ENCODE measurements at regions not wholly inside any gene's neighbourhood (a gene's known extent, or its start where the extent isn't known, plus 50 kb on each side); places are given as distances from the start of the nearest gene placed in this dataset. TPM values are rescaled to one million over a fixed set of nuclear protein-coding genes. Genes with fewer than 3 reads are reported as not detected.

- H3K9me3 ChIP-seq (ENCODE audit: control insufficient read depth in 4 of 4, insufficient read depth in 3 of 4, low read length in 3 of 4): peaks cover 0 to 3% (median 0%) of the 10 kb centered on the region in 4 donors
- H3K36me3 ChIP-seq (ENCODE audit: control insufficient read depth in 4 of 4, insufficient read depth in 4 of 4, low read length in 4 of 4): no peaks in the 10 kb centered on the region
- H3K4me1 ChIP-seq (ENCODE audit: control insufficient read depth in 5 of 5, insufficient read depth in 5 of 5, low read length in 5 of 5): no peaks in the 10 kb centered on the region
- no peak overlapping the region for H3K4me3 ChIP-seq
- no peak for ATAC-seq (ENCODE audit: insufficient read depth, low FRiP score)
- no peak overlapping the region for H3K9ac ChIP-seq (ENCODE audit: insufficient read depth in 1 of 2, low read length in 2 of 2)
- 96% methylated on average over 2 of the region's 2 CpGs for WGBS, 2 donors
- no peaks in the 10 kb centered on the region for H3K27me3 ChIP-seq (ENCODE audit: control insufficient read depth in 3 of 3, insufficient read depth in 3 of 3, low read length in 2 of 3)
- H3K27ac ChIP-seq (ENCODE audit: low read depth in 1 of 2, low read length in 1 of 2): no peak overlapping the region
- no peak for DNase-seq
- no peak for TF ChIP-seq CTCF (IDR thresholded peaks at IDR 0.05; ENCODE audit: control extremely low read depth, extremely low read depth)
Measured at GRCh38 chr2:78963881-78964280, 61.6 kb upstream of the REG3G start.

GRCh38 chr2:78967294-78967693 lies 58.2 kb upstream of the REG3G start:
- TF ChIP-seq CTCF (IDR thresholded peaks at IDR 0.05; ENCODE audit: control extremely low read depth, extremely low read depth): no peak
- H3K27ac ChIP-seq (ENCODE audit: low read depth in 1 of 2, low read length in 1 of 2): no peak overlapping the region
- no peaks in the 10 kb centered on the region for H3K27me3 ChIP-seq (ENCODE audit: control insufficient read depth in 3 of 3, insufficient read depth in 3 of 3, low read length in 2 of 3)
- no peak overlapping the region for H3K9ac ChIP-seq (ENCODE audit: insufficient read depth in 1 of 2, low read length in 2 of 2)
- ATAC-seq (ENCODE audit: insufficient read depth, low FRiP score) (no peak), DNase-seq (no peak)
- no peak overlapping the region for H3K4me3 ChIP-seq
- H3K4me1 ChIP-seq (ENCODE audit: control insufficient read depth in 5 of 5, insufficient read depth in 5 of 5, low read length in 5 of 5): no peaks in the 10 kb centered on the region
- H3K9me3 ChIP-seq (ENCODE audit: control insufficient read depth in 4 of 4, insufficient read depth in 3 of 4, low read length in 3 of 4): peaks cover 0 to 3% (median 0%) of the 10 kb centered on the region in 4 donors
- no peaks in the 10 kb centered on the region for H3K36me3 ChIP-seq (ENCODE audit: control insufficient read depth in 4 of 4, insufficient read depth in 4 of 4, low read length in 4 of 4)
- WGBS, 2 donors: 82 to 91% methylated on average over 4 of the region's 4 CpGs

- no peak for ATAC-seq (ENCODE audit: insufficient read depth, low FRiP score)
- Histone ChIP-seq H3K9me3 (ENCODE audit: control insufficient read depth in 4 of 4, insufficient read depth in 3 of 4, low read length in 3 of 4) (no peaks in the 10 kb centered on the region), H3K27me3 (ENCODE audit: control insufficient read depth in 3 of 3, insufficient read depth in 3 of 3, low read length in 2 of 3) (no peaks in the 10 kb centered on the region), H3K36me3 (ENCODE audit: control insufficient read depth in 4 of 4, insufficient read depth in 4 of 4, low read length in 4 of 4) (no peaks in the 10 kb centered on the region), H3K27ac (ENCODE audit: low read depth in 1 of 2, low read length in 1 of 2) (no peak overlapping the region), H3K4me3 (no peak overlapping the region), H3K4me1 (ENCODE audit: control insufficient read depth in 5 of 5, insufficient read depth in 5 of 5, low read length in 5 of 5) (no peaks in the 10 kb centered on the region), H3K9ac (ENCODE audit: insufficient read depth in 1 of 2, low read length in 2 of 2) (no peak overlapping the region)
- no peak for TF ChIP-seq CTCF (IDR thresholded peaks at IDR 0.05; ENCODE audit: control extremely low read depth, extremely low read depth)
- DNase-seq: no peak
- WGBS, 2 donors: 90 to 92% methylated on average over 3 of the region's 3 CpGs
Measured at GRCh38 chr2:78973630-78974029, 51.9 kb upstream of the REG3G start.

Small RNAs in the stretch of these regions (small RNA-seq; reads per million reads assigned to genes)
- not detected for gene RNU6-812P (ENCODE audit: low replicate concordance)
- gene RNU6-827P (ENCODE audit: low replicate concordance): not detected

Measured in lung (tissue), 12 donors.